Sciatic nerve (tissue), 2 donors: ENCODE measurements at regions not wholly inside any gene's neighbourhood (a gene's known extent, or its start where the extent isn't known, plus 50 kb on each side); places are given as distances from the start of the nearest gene placed in this dataset.
A peak's percentile ranks its signal among the peaks of the same experiment; 100 is the strongest.

Source experiments
- ATAC-seq: fragments of 200-7000 bp; cut with Tn5 transposase; one replicate; pipeline ENCODE4 v1.9.1; 2020; ENCODE audit warnings: mild to moderate bottlenecking, moderate library complexity
- DNase-seq: peaks from one replicate; pipeline ENCODE4 v3.0.0-alpha.2; 2020; ENCODE audit warnings: low spot score
- intact Hi-C: fragments of 100-400 bp; cut with DNase I; formaldehyde crosslinking; loops from one replicate; pipeline ENCODE4 v1.14.2; 2022
- donor health status: DM: no; HTN: no; CAD: no.
- donor health status: DM: no; HTN: no; CAD: no.

- ATAC-seq (no peak), DNase-seq (no peak)
- intact Hi-C loops: loop anchor here (10.0 kb wide), 1 partner anchor 178 kb away; no protein-coding TSS in a partner anchor
Observed at GRCh38 chr15:79193103-79193502, 89.4 kb upstream of the ANKRD34C start.

- ATAC-seq: no peak
- intact Hi-C loops: loop anchor here (10.0 kb wide), 1 partner anchor 178 kb away; no protein-coding TSS in a partner anchor
- no peak for DNase-seq
Observed at GRCh38 chr15:79192462-79193036, 90.0 kb upstream of the ANKRD34C start.

- ATAC-seq (no peak), DNase-seq (no peak)
- intact Hi-C loops: loop anchor here (10.0 kb wide), 1 partner anchor 175 kb away; no protein-coding TSS in a partner anchor
Observed at GRCh38 chr15:79190093-79190492, 92.4 kb upstream of the ANKRD34C start.

GRCh38 chr15:79186616-79187015 is 95.9 kb upstream of the ANKRD34C start:
- intact Hi-C loops: loop anchor here (5.0 kb wide), 1 partner anchor 569 kb away; no protein-coding TSS in a partner anchor
- DNase-seq: no peak
- no peak for ATAC-seq

- ATAC-seq (no peak), DNase-seq (no peak)
- intact Hi-C loops: loop anchor here (5.0 kb wide), 1 partner anchor 568 kb away; no protein-coding TSS in a partner anchor
Observed at GRCh38 chr15:79185199-79185598, 94.6 kb upstream of the RASGRF1 start.

- intact Hi-C loops: no loop called here
- DNase-seq (peak; percentile 89), ATAC-seq (peak; percentile 68)
Observed at GRCh38 chr15:79184465-79184892, 93.9 kb upstream of the RASGRF1 start.

- no peak for DNase-seq
- no peak for ATAC-seq
- intact Hi-C loops: no loop called here
Observed at GRCh38 chr15:79180318-79180717, 89.7 kb upstream of the RASGRF1 start.

GRCh38 chr15:79179597-79179996 is 89.0 kb upstream of the RASGRF1 start:
- intact Hi-C loops: loop anchor here (10.0 kb wide), 1 partner anchor 145 kb away; no protein-coding TSS in a partner anchor
- ATAC-seq (no peak), DNase-seq (no peak)

- ATAC-seq: no peak
- no peak for DNase-seq
- intact Hi-C loops: loop anchor here (10.0 kb wide), 1 partner anchor 144 kb away; no protein-coding TSS in a partner anchor
Observed at GRCh38 chr15:79179108-79179561, 88.6 kb upstream of the RASGRF1 start.

- ATAC-seq (no peak), DNase-seq (no peak)
- intact Hi-C loops: loop anchor here (10.0 kb wide), 1 partner anchor 144 kb away; no protein-coding TSS in a partner anchor
Observed at GRCh38 chr15:79178594-79178993, 88.0 kb upstream of the RASGRF1 start.

GRCh38 chr15:79176151-79176550 is 85.6 kb upstream of the RASGRF1 start:
- no peak for DNase-seq
- intact Hi-C loops: loop anchor here (10.0 kb wide), 1 partner anchor 141 kb away; no protein-coding TSS in a partner anchor
- ATAC-seq: no peak

GRCh38 chr15:79172801-79173460 is 82.4 kb upstream of the RASGRF1 start:
- DNase-seq (no peak), ATAC-seq (peak; percentile 8)
- intact Hi-C loops: loop anchor here (10.0 kb wide), 1 partner anchor 138 kb away; no protein-coding TSS in a partner anchor

GRCh38 chr15:79172032-79172481 is 81.5 kb upstream of the RASGRF1 start:
- ATAC-seq: no peak
- intact Hi-C loops: loop anchor here (10.0 kb wide), 1 partner anchor 137 kb away; no protein-coding TSS in a partner anchor
- DNase-seq: no peak

- no peak for ATAC-seq
- no peak for DNase-seq
- intact Hi-C loops: loop anchor here (2.0 to 10.0 kb wide), 2 partner anchors 75 to 137 kb away; no protein-coding TSS in a partner anchor
Observed at GRCh38 chr15:79171320-79172031, 80.9 kb upstream of the RASGRF1 start.

GRCh38 chr15:79170256-79170664 is 79.7 kb upstream of the RASGRF1 start:
- ATAC-seq (peak; percentile 61), DNase-seq (no peak)
- intact Hi-C loops: loop anchor here (2.0 to 10.0 kb wide), 2 partner anchors 73 to 135 kb away; no protein-coding TSS in a partner anchor

GRCh38 chr15:79169526-79170133 is 79.0 kb upstream of the RASGRF1 start:
- intact Hi-C loops: loop anchor here (2.0 to 10.0 kb wide), 2 partner anchors 73 to 135 kb away; no protein-coding TSS in a partner anchor
- no peak for DNase-seq
- ATAC-seq: peak; percentile 65

- DNase-seq (no peak), ATAC-seq (peak; percentile 49)
- intact Hi-C loops: no loop called here
Observed at GRCh38 chr15:79168922-79169456, 78.4 kb upstream of the RASGRF1 start.

GRCh38 chr15:79167776-79168175 is 77.2 kb upstream of the RASGRF1 start:
- ATAC-seq: no peak
- no peak for DNase-seq
- intact Hi-C loops: loop anchor here (2.0 kb wide), 1 partner anchor 55 kb away; no protein-coding TSS in a partner anchor
